ENCODE measurements at regions not wholly inside any gene's neighbourhood (a gene's known extent, or its start where the extent isn't known, plus 50 kb on each side); places are given as distances from the start of the nearest gene placed in this dataset.

GRCh38 chr10:6781133-6781770, 201.2 kb upstream of the PRKCQ start:
- intact Hi-C loops (cut with DNase I) = no loop called here
- DNase-seq = no peak
- Histone ChIP-seq H3K4me3 (no peak overlapping the region), H3K9ac (ENCODE audit: low read depth in 2 of 2, low read length in 2 of 2) (no peak overlapping the region), H3K4me1 (no peaks in the 10 kb centered on the region), H3K27me3 (no peaks in the 10 kb centered on the region), H3K27ac (no peak overlapping the region), H3K9me3 (no peaks in the 10 kb centered on the region), H3K36me3 (no peaks in the 10 kb centered on the region)
- no peak for TF ChIP-seq CTCF (IDR thresholded peaks at IDR 0.05)

- intact Hi-C loops (cut with DNase I) = no loop called here
- no peaks in the 10 kb centered on the region for H3K36me3 ChIP-seq
- H3K4me3 ChIP-seq = no peak overlapping the region
- no peaks in the 10 kb centered on the region for H3K4me1 ChIP-seq
- TF ChIP-seq CTCF (IDR thresholded peaks at IDR 0.05) = no peak
- DNase-seq = no peak
- no peak overlapping the region for H3K9ac ChIP-seq (ENCODE audit: low read depth in 2 of 2, low read length in 2 of 2)
- H3K27ac ChIP-seq = no peak overlapping the region
- no peaks in the 10 kb centered on the region for H3K9me3 ChIP-seq
- H3K27me3 ChIP-seq = no peaks in the 10 kb centered on the region
These were observed 200.1 kb upstream of the PRKCQ start for GRCh38 chr10:6780008-6780677.

GRCh38 chr10:6778992-6779701, 199.1 kb upstream of the PRKCQ start:
- Histone ChIP-seq H3K36me3 (no peaks in the 10 kb centered on the region), H3K9ac (ENCODE audit: low read depth in 2 of 2, low read length in 2 of 2) (no peak overlapping the region), H3K27me3 (no peaks in the 10 kb centered on the region), H3K4me1 (no peaks in the 10 kb centered on the region), H3K4me3 (no peak overlapping the region), H3K9me3 (no peaks in the 10 kb centered on the region), H3K27ac (no peak overlapping the region)
- no peak for TF ChIP-seq CTCF (IDR thresholded peaks at IDR 0.05)
- DNase-seq = no peak
- intact Hi-C loops (cut with DNase I) = no loop called here

GRCh38 chr10:6776170-6776569, 196.1 kb upstream of the PRKCQ start:
- H3K9ac ChIP-seq (ENCODE audit: low read depth in 2 of 2, low read length in 2 of 2) = no peak overlapping the region
- H3K4me3 ChIP-seq = no peak overlapping the region
- TF ChIP-seq CTCF (IDR thresholded peaks at IDR 0.05) = no peak
- DNase-seq = no peak
- no peaks in the 10 kb centered on the region for H3K9me3 ChIP-seq
- no peaks in the 10 kb centered on the region for H3K4me1 ChIP-seq
- H3K36me3 ChIP-seq = no peaks in the 10 kb centered on the region
- intact Hi-C loops (cut with DNase I) = no loop called here
- H3K27me3 ChIP-seq = no peaks in the 10 kb centered on the region
- no peak overlapping the region for H3K27ac ChIP-seq

GRCh38 chr10:6774406-6774805, 194.3 kb upstream of the PRKCQ start:
- H3K36me3 ChIP-seq = no peaks in the 10 kb centered on the region
- H3K4me3 ChIP-seq = no peak overlapping the region
- DNase-seq = no peak
- H3K9me3 ChIP-seq = no peaks in the 10 kb centered on the region
- intact Hi-C loops (cut with DNase I) = no loop called here
- H3K9ac ChIP-seq (ENCODE audit: low read depth in 2 of 2, low read length in 2 of 2) = no peak overlapping the region
- H3K27ac ChIP-seq = no peak overlapping the region
- no peaks in the 10 kb centered on the region for H3K27me3 ChIP-seq
- H3K4me1 ChIP-seq = no peaks in the 10 kb centered on the region
- TF ChIP-seq CTCF (IDR thresholded peaks at IDR 0.05) = no peak
